Inflammatory macrophage (primary cell): ENCODE measurements at regions not wholly inside any gene's neighbourhood (a gene's known extent, or its start where the extent isn't known, plus 50 kb on each side); places are given as distances from the start of the nearest gene placed in this dataset.
A peak's percentile ranks its signal among the peaks of the same experiment; 100 is the strongest.

Source experiments
- DNase-seq, 2 donors: peaks; one replicate each; pipeline ENCODE4 v3.0.0-alpha.2; 2020 to 2022

GRCh38 chrX:120819126-120819525 is 56.5 kb downstream of the CT47B1 start:
- DNase-seq: no peak

- DNase-seq: no peak
Observed at GRCh38 chrX:120813982-120814381, 61.7 kb downstream of the CT47B1 start.

GRCh38 chrX:120801426-120801825 is 74.2 kb downstream of the CT47B1 start:
- DNase-seq: no peak

- peak in 1 of 2 donors; percentile 5 for DNase-seq
Observed at GRCh38 chrX:120797188-120797851, 78.3 kb downstream of the CT47B1 start.

- DNase-seq: no peak
Observed at GRCh38 chrX:120795301-120795700, 80.4 kb downstream of the CT47B1 start.

GRCh38 chrX:120794525-120794975 is 81.1 kb downstream of the CT47B1 start:
- peak; percentile 3 for DNase-seq

GRCh38 chrX:120793098-120793497 is 82.6 kb downstream of the CT47B1 start:
- no peak for DNase-seq

- peak; percentile 6 to 19 for DNase-seq
Observed at GRCh38 chrX:120791013-120791643, 84.5 kb downstream of the CT47B1 start.

- no peak for DNase-seq
Observed at GRCh38 chrX:120790552-120790951, 85.1 kb downstream of the CT47B1 start.

GRCh38 chrX:120790118-120790517 is 85.5 kb downstream of the CT47B1 start:
- peak; percentile 59 to 60 for DNase-seq

GRCh38 chrX:120781403-120781802 is 94.3 kb downstream of the CT47B1 start:
- no peak for DNase-seq

GRCh38 chrX:120775959-120776358 is 99.7 kb downstream of the CT47B1 start:
- no peak for DNase-seq

GRCh38 chrX:120774606-120775005 is 101.1 kb downstream of the CT47B1 start:
- DNase-seq: peak; percentile 41 to 62

GRCh38 chrX:120773801-120774200 is 101.9 kb downstream of the CT47B1 start:
- DNase-seq: no peak

- DNase-seq: peak; percentile 32 to 40
Observed at GRCh38 chrX:120769576-120770341, 105.9 kb downstream of the CT47B1 start.

- DNase-seq: no peak
Observed at GRCh38 chrX:120768681-120769080, 107.0 kb downstream of the CT47B1 start.

GRCh38 chrX:120768254-120768653 is 107.4 kb downstream of the CT47B1 start:
- DNase-seq: no peak

- no peak for DNase-seq
Observed at GRCh38 chrX:120763269-120763668, 112.4 kb downstream of the CT47B1 start.

- DNase-seq: no peak
Observed at GRCh38 chrX:120761810-120762209, 113.9 kb downstream of the CT47B1 start.

GRCh38 chrX:120759685-120760084 is 116.0 kb downstream of the CT47B1 start:
- DNase-seq: no peak

- peak; percentile 8 to 22 for DNase-seq
Observed at GRCh38 chrX:120755066-120755846, 120.4 kb downstream of the CT47B1 start.

GRCh38 chrX:120753413-120754251 is 122.0 kb downstream of the CT47B1 start:
- no peak for DNase-seq
